Medulla oblongata (tissue), 1 donor: ENCODE measurements at regions not wholly inside any gene's neighbourhood (a gene's known extent, or its start where the extent isn't known, plus 50 kb on each side); places are given as distances from the start of the nearest gene placed in this dataset.
"Not testable (repeated sequence)": the region's sequence is repeated elsewhere in the genome, so short reads cannot be mapped to it uniquely, and the experiment has no call there.

Source experiments
- DNase-seq: peaks from one replicate; pipeline ENCODE4 v3.0.0-alpha.2; 2015; ENCODE audit errors: extremely low spot score

GRCh38 chr2:166743482-166743881 lies 144.8 kb upstream of the XIRP2 start:
- not testable (repeated sequence) for DNase-seq

- DNase-seq, result no peak
These were observed 161.2 kb upstream of the XIRP2 start for GRCh38 chr2:166727095-166727494.

GRCh38 chr2:166725927-166726924 lies 162.1 kb upstream of the XIRP2 start:
- no peak for DNase-seq

- no peak for DNase-seq
These were observed 171.3 kb upstream of the XIRP2 start for GRCh38 chr2:166716968-166717367.

GRCh38 chr2:166700079-166700478 lies 188.2 kb upstream of the XIRP2 start:
- DNase-seq, result no peak

GRCh38 chr2:166695154-166695553 lies 193.1 kb upstream of the XIRP2 start:
- DNase-seq, result no peak

GRCh38 chr2:166686057-166686456 lies 192.0 kb upstream of the SCN7A start:
- not testable (repeated sequence) for DNase-seq

GRCh38 chr2:166677996-166678395 lies 183.9 kb upstream of the SCN7A start:
- DNase-seq, result no peak

- DNase-seq, result no peak
These were observed 182.7 kb upstream of the SCN7A start for GRCh38 chr2:166676716-166677115.

GRCh38 chr2:166675553-166675952 lies 181.5 kb upstream of the SCN7A start:
- DNase-seq, result no peak

- DNase-seq, result no peak
These were observed 179.9 kb upstream of the SCN7A start for GRCh38 chr2:166673986-166674385.

GRCh38 chr2:166671801-166672200 lies 177.8 kb upstream of the SCN7A start:
- no peak for DNase-seq

- no peak for DNase-seq
These were observed 177.2 kb upstream of the SCN7A start for GRCh38 chr2:166671235-166671634.

GRCh38 chr2:166665991-166666940 lies 172.2 kb upstream of the SCN7A start:
- DNase-seq, result no peak

- no peak for DNase-seq
These were observed 167.8 kb upstream of the SCN7A start for GRCh38 chr2:166661824-166662223.

GRCh38 chr2:166661391-166661790 lies 167.3 kb upstream of the SCN7A start:
- DNase-seq, result no peak

- DNase-seq, result no peak
These were observed 164.9 kb upstream of the SCN7A start for GRCh38 chr2:166658901-166659300.

GRCh38 chr2:166653185-166653813 lies 159.2 kb upstream of the SCN7A start:
- no peak for DNase-seq

- DNase-seq, result no peak
These were observed 157.9 kb upstream of the SCN7A start for GRCh38 chr2:166651991-166652390.

- DNase-seq, result no peak
These were observed 157.1 kb upstream of the SCN7A start for GRCh38 chr2:166651080-166651675.

- no peak for DNase-seq
These were observed 153.9 kb upstream of the SCN7A start for GRCh38 chr2:166647935-166648334.
